Astrocyte (in vitro differentiated cells and primary cell): ENCODE measurements at regions not wholly inside any gene's neighbourhood (a gene's known extent, or its start where the extent isn't known, plus 50 kb on each side); places are given as distances from the start of the nearest gene placed in this dataset.

Experiments used
- DNase-seq: peaks from one replicate; pipeline ENCODE4 v3.0.0-alpha.2; 2010; ENCODE audit warnings: low read depth
- FAIRE-seq: peaks from 2 replicates; lab custom pipeline; 2011; peaks lifted over from hg19 to GRCh38; lab: Jason Lieb, UNC
- H2AFZ ChIP-seq: 2 replicates; pipeline ENCODE4 v1.6.0; 2012; ENCODE audit warnings: low read depth, low read length, inconsistent platforms
- H3K27ac ChIP-seq: 2 replicates; pipeline ENCODE4 v1.5.1; 2011; ENCODE audit warnings: low read depth, low read length, inconsistent platforms
- H3K27me3 ChIP-seq: 2 replicates; pipeline ENCODE4 v1.6.0; 2011; ENCODE audit warnings: low read length, inconsistent platforms; ENCODE audit not compliant: insufficient read depth
- H3K36me3 ChIP-seq: 2 replicates; pipeline ENCODE4 v1.5.1; 2011; ENCODE audit warnings: low read length, inconsistent platforms; ENCODE audit not compliant: insufficient read depth
- H3K4me1 ChIP-seq: 2 replicates; pipeline ENCODE4 v1.5.1; 2011; ENCODE audit warnings: low read length, inconsistent platforms; ENCODE audit not compliant: insufficient read depth
- H3K4me2 ChIP-seq: 2 replicates; pipeline ENCODE4 v1.6.0; 2012; ENCODE audit warnings: low read length, inconsistent platforms
- H3K4me3 ChIP-seq: 2 replicates; pipeline ENCODE4 v1.5.1; 2011; ENCODE audit warnings: low read depth, mild to moderate bottlenecking, low read length, inconsistent platforms; ENCODE audit not compliant: insufficient read depth
- H3K79me2 ChIP-seq: 2 replicates; pipeline ENCODE4 v1.6.0; 2012; ENCODE audit warnings: mild to moderate bottlenecking, low read length, inconsistent platforms; ENCODE audit not compliant: insufficient read depth
- H3K9ac ChIP-seq: 2 replicates; pipeline ENCODE4 v1.6.0; 2012; ENCODE audit warnings: mild to moderate bottlenecking, low read length, inconsistent platforms
- H3K9me3 ChIP-seq: 2 replicates; pipeline ENCODE4 v1.5.1; 2012; ENCODE audit warnings: low read depth, mild to moderate bottlenecking, low read length, inconsistent platforms; ENCODE audit not compliant: insufficient read depth
- H4K20me1 ChIP-seq: 2 replicates; pipeline ENCODE4 v1.6.0; 2012; ENCODE audit warnings: low read length, inconsistent platforms; ENCODE audit not compliant: insufficient read depth
- H3K27ac Mint-ChIP-seq: one replicate; pipeline ENCODE4 v1.8.0; 2021; ENCODE audit warnings: mild to moderate bottlenecking, mixed read lengths; ENCODE audit not compliant: unreplicated experiment
- H3K27me3 Mint-ChIP-seq: one replicate; pipeline ENCODE4 v1.8.0; 2021; ENCODE audit warnings: low read depth, mixed read lengths; ENCODE audit not compliant: unreplicated experiment
- H3K36me3 Mint-ChIP-seq: one replicate; pipeline ENCODE4 v1.8.0; 2021; ENCODE audit warnings: low read depth, mixed read lengths; ENCODE audit not compliant: unreplicated experiment
- H3K4me1 Mint-ChIP-seq: one replicate; pipeline ENCODE4 v1.8.0; 2021; ENCODE audit warnings: low read depth, mixed read lengths; ENCODE audit not compliant: unreplicated experiment
- H3K4me3 Mint-ChIP-seq: one replicate; pipeline ENCODE4 v1.8.0; 2021; ENCODE audit warnings: mild to moderate bottlenecking, moderate library complexity, mixed read lengths; ENCODE audit not compliant: unreplicated experiment
- H3K9me3 Mint-ChIP-seq: one replicate; pipeline ENCODE4 v1.8.0; 2021; ENCODE audit warnings: mild to moderate bottlenecking, mixed read lengths; ENCODE audit not compliant: unreplicated experiment
- EZH2 ChIP-seq: IDR thresholded peaks from 2 replicates; pipeline ENCODE4 v1.6.1; 2012; ENCODE audit warnings: mild to moderate bottlenecking, low read length, inconsistent platforms; ENCODE audit not compliant: insufficient read depth
- TF ChIP-seq, protein P1 (sequence below): IDR thresholded peaks from 2 replicates; pipeline ENCODE4 v1.5.1; 2011; ENCODE audit warnings: low read depth, mild to moderate bottlenecking, inconsistent platforms, low read length, moderate library complexity; ENCODE audit not compliant: insufficient read depth

DNA sequence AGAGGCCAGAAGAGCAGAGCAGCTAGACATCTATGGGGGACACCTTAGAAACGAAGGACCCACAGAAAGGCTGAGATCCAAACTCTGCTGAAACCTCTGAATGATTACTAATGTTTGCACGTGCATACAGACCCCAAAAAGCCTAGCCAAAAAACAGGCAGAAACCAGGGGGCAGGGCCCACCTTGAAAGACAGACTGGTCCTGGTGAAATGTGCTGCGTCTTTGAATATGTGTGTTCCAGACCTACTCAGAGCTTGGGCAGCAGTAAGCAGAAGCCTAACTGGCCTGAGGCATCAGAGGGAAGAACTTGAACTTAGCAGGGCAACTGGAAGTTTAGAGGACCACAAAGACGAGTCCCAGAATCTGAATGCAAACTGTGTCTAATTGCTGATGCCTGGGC, 251.8 kb downstream of the TEX36 start:
- Histone ChIP-seq H2AFZ (no peak overlapping the region), H3K27ac (no peak overlapping the region), H3K27me3 (no peaks in the 10 kb centered on the region), H3K9ac (no peak overlapping the region), H3K9me3 (no peaks in the 10 kb centered on the region), H3K4me2 (no peak overlapping the region), H4K20me1 (no peaks in the 10 kb centered on the region), H3K36me3 (no peaks in the 10 kb centered on the region), H3K79me2 (no peaks in the 10 kb centered on the region), H3K4me1 (no peaks in the 10 kb centered on the region), H3K4me3 (no peak overlapping the region)
- no peak for DNase-seq
- H3K27ac Mint-ChIP-seq: no peak overlapping the region
- H3K36me3 Mint-ChIP-seq: no peaks in the 10 kb centered on the region
- H3K9me3 Mint-ChIP-seq: peaks cover 19% of the 10 kb centered on the region
- TF ChIP-seq, protein P1, sequence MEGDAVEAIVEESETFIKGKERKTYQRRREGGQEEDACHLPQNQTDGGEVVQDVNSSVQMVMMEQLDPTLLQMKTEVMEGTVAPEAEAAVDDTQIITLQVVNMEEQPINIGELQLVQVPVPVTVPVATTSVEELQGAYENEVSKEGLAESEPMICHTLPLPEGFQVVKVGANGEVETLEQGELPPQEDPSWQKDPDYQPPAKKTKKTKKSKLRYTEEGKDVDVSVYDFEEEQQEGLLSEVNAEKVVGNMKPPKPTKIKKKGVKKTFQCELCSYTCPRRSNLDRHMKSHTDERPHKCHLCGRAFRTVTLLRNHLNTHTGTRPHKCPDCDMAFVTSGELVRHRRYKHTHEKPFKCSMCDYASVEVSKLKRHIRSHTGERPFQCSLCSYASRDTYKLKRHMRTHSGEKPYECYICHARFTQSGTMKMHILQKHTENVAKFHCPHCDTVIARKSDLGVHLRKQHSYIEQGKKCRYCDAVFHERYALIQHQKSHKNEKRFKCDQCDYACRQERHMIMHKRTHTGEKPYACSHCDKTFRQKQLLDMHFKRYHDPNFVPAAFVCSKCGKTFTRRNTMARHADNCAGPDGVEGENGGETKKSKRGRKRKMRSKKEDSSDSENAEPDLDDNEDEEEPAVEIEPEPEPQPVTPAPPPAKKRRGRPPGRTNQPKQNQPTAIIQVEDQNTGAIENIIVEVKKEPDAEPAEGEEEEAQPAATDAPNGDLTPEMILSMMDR: no peak
- TF ChIP-seq EZH2: no peak
- no peak for FAIRE-seq
- H3K4me3 Mint-ChIP-seq: no peak overlapping the region
- H3K27me3 Mint-ChIP-seq: peaks cover 5% of the 10 kb centered on the region
- no peaks in the 10 kb centered on the region for H3K4me1 Mint-ChIP-seq

DNA sequence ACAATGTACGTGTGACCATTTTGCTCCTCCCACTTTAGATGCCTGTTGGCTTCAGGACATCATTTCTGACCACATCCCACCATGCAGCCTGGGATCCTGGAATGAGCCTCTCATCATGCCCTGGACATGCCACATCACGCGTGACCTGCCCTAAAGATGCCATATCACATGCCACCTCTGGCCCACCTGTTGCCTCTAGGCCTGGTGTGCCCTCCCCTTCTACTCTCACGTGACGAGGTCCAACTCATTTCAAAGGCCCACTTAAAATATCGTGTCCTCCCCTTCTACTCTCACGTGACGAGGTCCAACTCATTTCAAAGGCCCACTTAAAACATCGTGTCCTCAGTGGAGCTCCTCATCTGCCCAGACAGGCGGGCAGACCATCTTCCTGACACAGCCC, 254.9 kb downstream of the TEX36 start:
- no peak overlapping the region for H3K4me3 Mint-ChIP-seq
- no peaks in the 10 kb centered on the region for H3K4me1 ChIP-seq
- TF ChIP-seq EZH2: no peak
- TF ChIP-seq, protein P1: no peak
- H3K4me3 ChIP-seq: no peak overlapping the region
- H3K9me3 ChIP-seq: no peaks in the 10 kb centered on the region
- H3K79me2 ChIP-seq: no peaks in the 10 kb centered on the region
- H3K36me3 ChIP-seq: no peaks in the 10 kb centered on the region
- DNase-seq (no peak), FAIRE-seq (no peak)
- H3K36me3 Mint-ChIP-seq: no peaks in the 10 kb centered on the region
- H3K27me3 ChIP-seq: no peaks in the 10 kb centered on the region
- H3K4me1 Mint-ChIP-seq: no peaks in the 10 kb centered on the region
- H3K27ac ChIP-seq: no peak overlapping the region
- no peak overlapping the region for H3K4me2 ChIP-seq
- peaks cover 22% of the 10 kb centered on the region for H3K27me3 Mint-ChIP-seq
- H4K20me1 ChIP-seq: no peaks in the 10 kb centered on the region
- H3K9me3 Mint-ChIP-seq: peaks cover 16% of the 10 kb centered on the region
- H3K9ac ChIP-seq: no peak overlapping the region
- H3K27ac Mint-ChIP-seq: no peak overlapping the region
- no peak overlapping the region for H2AFZ ChIP-seq

DNA sequence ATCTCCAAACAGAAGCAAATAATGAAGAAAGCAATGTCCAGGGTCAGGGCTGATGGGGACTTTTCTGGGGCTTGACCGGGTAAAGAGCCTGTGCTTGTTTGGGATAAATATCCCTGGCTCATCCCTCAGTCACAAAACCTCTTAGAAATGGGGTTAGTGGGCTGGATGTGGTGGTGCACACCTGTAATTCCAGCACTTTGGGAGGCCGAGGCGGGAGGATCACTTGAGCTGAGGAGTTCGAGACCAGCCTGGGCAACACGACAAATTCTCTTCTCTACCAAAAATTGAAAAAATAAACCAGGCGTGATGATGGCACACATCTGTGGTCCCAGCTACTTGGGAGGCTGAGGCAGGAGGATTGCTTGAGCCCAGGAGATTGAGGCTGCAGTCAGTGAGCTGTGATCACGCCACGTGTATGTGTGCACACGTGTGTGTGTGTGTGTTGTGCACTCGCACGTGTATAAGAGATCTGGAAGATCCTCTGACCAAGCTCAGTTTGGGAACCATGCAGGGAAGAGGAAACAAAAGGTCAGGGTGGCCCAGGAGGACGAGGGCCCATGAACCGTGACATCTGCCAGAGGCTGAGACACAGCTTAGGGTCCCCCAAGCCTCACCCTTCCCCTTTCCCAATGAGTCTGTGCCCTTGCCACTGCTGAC, 258.6 kb downstream of the TEX36 start:
- no peaks in the 10 kb centered on the region for H3K79me2 ChIP-seq
- H3K4me3 ChIP-seq: no peak overlapping the region
- no peaks in the 10 kb centered on the region for H3K27me3 ChIP-seq
- H3K27ac ChIP-seq: no peak overlapping the region
- peaks cover 28% of the 10 kb centered on the region for H3K27me3 Mint-ChIP-seq
- no peak overlapping the region for H2AFZ ChIP-seq
- no peak for FAIRE-seq
- no peaks in the 10 kb centered on the region for H3K36me3 ChIP-seq
- no peaks in the 10 kb centered on the region for H3K36me3 Mint-ChIP-seq
- no peak overlapping the region for H3K4me3 Mint-ChIP-seq
- TF ChIP-seq, protein P1: no peak
- TF ChIP-seq EZH2: no peak
- H3K9me3 Mint-ChIP-seq: peaks cover 12% of the 10 kb centered on the region
- no peaks in the 10 kb centered on the region for H3K4me1 ChIP-seq
- H3K4me2 ChIP-seq: no peak overlapping the region
- no peak overlapping the region for H3K9ac ChIP-seq
- no peaks in the 10 kb centered on the region for H3K4me1 Mint-ChIP-seq
- H4K20me1 ChIP-seq: no peaks in the 10 kb centered on the region
- no peaks in the 10 kb centered on the region for H3K9me3 ChIP-seq
- H3K27ac Mint-ChIP-seq: no peak overlapping the region
- no peak for DNase-seq
